ENCODE measurements at regions not wholly inside any gene's neighbourhood (a gene's known extent, or its start where the extent isn't known, plus 50 kb on each side); places are given as distances from the start of the nearest gene placed in this dataset.

GRCh38 chr7:91565499-91566401, 301.5 kb downstream of the FZD1 start:
- TF ChIP-seq EP300 (IDR thresholded peaks at IDR 0.05) = no peak
- TF ChIP-seq CTCF (IDR thresholded peaks at IDR 0.05) = no peak
- no peak for TF ChIP-seq POLR2A (IDR thresholded peaks at IDR 0.05)
- TF ChIP-seq POLR2AphosphoS5 (IDR thresholded peaks at IDR 0.05) = no peak
- no peak for ATAC-seq
- Histone ChIP-seq H3K4me1 (peaks cover 0 to 33% (median 0%) of the 10 kb centered on the region in 3 donors), H3K36me3 (no peaks in the 10 kb centered on the region), H3K27me3 (no peaks in the 10 kb centered on the region), H3K4me3 (no peak overlapping the region), H3K9me3 (no peaks in the 10 kb centered on the region), H3K27ac (peak overlapping the region in 3 of 4 donors; percentile 2 to 67 (median 15))
- WGBS, 2 donors (ENCODE audit: low coverage in 1 of 2) = 33 to 55% methylated on average over 8 to 12 of the region's 13 CpGs

- no peak for TF ChIP-seq POLR2AphosphoS5 (IDR thresholded peaks at IDR 0.05)
- no peak for TF ChIP-seq EP300 (IDR thresholded peaks at IDR 0.05)
- TF ChIP-seq CTCF (IDR thresholded peaks at IDR 0.05) = no peak
- no peak for TF ChIP-seq POLR2A (IDR thresholded peaks at IDR 0.05)
- Histone ChIP-seq H3K4me3 (no peak overlapping the region), H3K27me3 (no peaks in the 10 kb centered on the region), H3K27ac (no peak overlapping the region), H3K4me1 (peaks cover 0 to 36% (median 0%) of the 10 kb centered on the region in 3 donors), H3K9me3 (no peaks in the 10 kb centered on the region), H3K36me3 (no peaks in the 10 kb centered on the region)
- WGBS, 2 donors (ENCODE audit: low coverage in 1 of 2) = 56 to 71% methylated on average over 2 to 3 of the region's 3 CpGs
- no peak for ATAC-seq
Measured at GRCh38 chr7:91566402-91566732, 302.1 kb downstream of the FZD1 start.

GRCh38 chr7:91567081-91568012, 303.1 kb downstream of the FZD1 start:
- Histone ChIP-seq H3K9me3 (no peaks in the 10 kb centered on the region), H3K27me3 (no peaks in the 10 kb centered on the region), H3K4me1 (peaks cover 0 to 36% (median 0%) of the 10 kb centered on the region in 3 donors), H3K36me3 (no peaks in the 10 kb centered on the region), H3K27ac (no peak overlapping the region), H3K4me3 (no peak overlapping the region)
- no peak for TF ChIP-seq POLR2A (IDR thresholded peaks at IDR 0.05)
- TF ChIP-seq CTCF (IDR thresholded peaks at IDR 0.05) = no peak
- TF ChIP-seq EP300 (IDR thresholded peaks at IDR 0.05) = no peak
- no peak for TF ChIP-seq POLR2AphosphoS5 (IDR thresholded peaks at IDR 0.05)
- 31 to 54% methylated on average over 6 to 7 of the region's 7 CpGs for WGBS, 2 donors (ENCODE audit: low coverage in 1 of 2)
- peak; percentile 14 for ATAC-seq

- WGBS, 2 donors (ENCODE audit: low coverage in 1 of 2) = 89 to 92% methylated on average over 1 of the region's 1 CpG
- Histone ChIP-seq H3K27me3 (no peaks in the 10 kb centered on the region), H3K4me3 (no peak overlapping the region), H3K27ac (no peak overlapping the region), H3K9me3 (no peaks in the 10 kb centered on the region), H3K36me3 (no peaks in the 10 kb centered on the region), H3K4me1 (peaks cover 0 to 36% (median 0%) of the 10 kb centered on the region in 3 donors)
- no peak for TF ChIP-seq POLR2AphosphoS5 (IDR thresholded peaks at IDR 0.05)
- no peak for TF ChIP-seq POLR2A (IDR thresholded peaks at IDR 0.05)
- TF ChIP-seq EP300 (IDR thresholded peaks at IDR 0.05) = no peak
- no peak for TF ChIP-seq CTCF (IDR thresholded peaks at IDR 0.05)
- ATAC-seq = no peak
Measured at GRCh38 chr7:91568138-91568537, 303.9 kb downstream of the FZD1 start.

All from gastroesophageal sphincter (tissue), 4 donors.